ENCODE measurements at regions not wholly inside any gene's neighbourhood (a gene's known extent, or its start where the extent isn't known, plus 50 kb on each side); places are given as distances from the start of the nearest gene placed in this dataset.

- no peak for DNase-seq
Measured at GRCh38 chr10:84798312-84798711, 469.9 kb downstream of the CCSER2 start.

DNA sequence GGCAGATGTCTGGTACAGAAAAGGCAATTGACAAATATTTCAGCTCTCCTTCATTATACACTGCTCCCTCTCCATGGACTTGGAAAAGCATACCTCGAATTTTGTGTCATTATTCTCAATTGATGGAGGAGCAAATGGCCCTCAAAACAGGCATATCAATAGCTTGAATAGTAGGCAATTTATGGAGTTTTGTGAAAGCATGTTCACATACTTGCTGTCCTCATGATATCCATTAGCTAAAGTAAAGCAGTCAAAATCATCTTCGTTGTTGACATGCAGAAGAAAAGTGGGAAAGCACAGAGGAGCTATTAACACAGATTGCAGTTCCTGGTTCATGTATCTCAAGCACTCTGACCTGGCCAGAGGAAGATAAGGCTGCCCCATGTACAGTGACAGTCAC, 472.8 kb downstream of the CCSER2 start:
- no peak for DNase-seq

DNA sequence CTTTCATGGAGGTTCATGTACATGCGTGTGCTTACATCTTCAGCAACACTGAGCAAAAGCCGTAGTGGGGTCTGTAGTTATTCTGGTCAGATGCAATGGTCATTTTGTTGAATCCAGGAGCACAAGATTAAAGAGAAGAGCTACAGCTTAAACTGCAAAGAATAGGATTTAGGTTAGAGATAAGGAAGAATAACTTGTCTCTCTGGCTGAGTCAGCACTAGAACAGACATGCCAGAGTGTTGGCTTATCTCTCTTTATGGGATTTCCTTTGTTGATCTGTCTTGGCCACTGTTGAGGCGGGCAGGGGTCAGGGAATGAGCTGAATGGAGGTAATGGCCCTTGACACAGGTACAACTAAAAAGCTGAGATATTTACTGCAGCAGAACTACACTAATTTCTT, 473.5 kb downstream of the CCSER2 start:
- DNase-seq, result no peak

- no peak for DNase-seq
Measured at GRCh38 chr10:84805149-84805548, 476.8 kb downstream of the CCSER2 start.

DNA sequence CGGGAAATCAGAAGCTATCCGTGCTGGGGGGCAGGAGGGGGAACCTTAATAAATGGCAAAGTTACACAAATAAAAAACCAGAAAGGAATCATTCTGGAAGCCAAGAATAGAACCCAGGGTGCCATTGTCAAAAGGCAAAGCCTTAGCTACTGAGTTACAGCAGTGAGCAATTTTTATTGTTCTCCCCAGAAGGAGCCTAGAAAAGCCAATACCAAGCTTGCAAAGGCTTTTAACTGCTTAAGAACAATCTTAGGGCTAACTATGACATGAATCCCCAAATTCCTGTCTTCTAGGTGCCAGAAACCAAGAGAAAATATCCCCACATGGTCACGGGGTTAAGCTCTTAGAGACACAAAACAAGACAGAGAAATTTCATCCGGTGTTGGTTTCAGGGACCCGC, 482.7 kb downstream of the CCSER2 start:
- no peak for DNase-seq

DNA sequence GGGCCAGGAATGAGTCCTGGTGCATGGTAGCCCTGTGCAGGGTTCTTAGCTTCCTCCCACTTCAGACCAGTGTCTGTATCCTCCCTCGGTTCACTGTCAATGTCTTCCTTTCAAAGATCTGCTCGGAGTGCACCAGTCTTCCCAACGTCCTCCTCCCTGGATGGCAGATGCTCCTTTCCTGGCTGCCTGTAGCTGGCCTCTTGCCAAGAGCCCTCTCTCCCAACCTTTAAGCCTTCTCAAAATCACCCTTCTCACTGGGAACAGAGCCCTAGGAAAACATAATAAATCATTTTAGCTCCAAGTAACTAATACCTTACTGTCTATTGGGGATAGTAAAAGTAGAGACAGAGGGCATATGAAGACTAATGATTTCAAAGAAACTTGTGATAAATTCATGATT, 490.6 kb downstream of the CCSER2 start:
- peak; percentile 39 to 43 for DNase-seq

- DNase-seq, result peak; percentile 5
Measured at GRCh38 chr10:84820120-84820519, 491.7 kb downstream of the CCSER2 start.

DNA sequence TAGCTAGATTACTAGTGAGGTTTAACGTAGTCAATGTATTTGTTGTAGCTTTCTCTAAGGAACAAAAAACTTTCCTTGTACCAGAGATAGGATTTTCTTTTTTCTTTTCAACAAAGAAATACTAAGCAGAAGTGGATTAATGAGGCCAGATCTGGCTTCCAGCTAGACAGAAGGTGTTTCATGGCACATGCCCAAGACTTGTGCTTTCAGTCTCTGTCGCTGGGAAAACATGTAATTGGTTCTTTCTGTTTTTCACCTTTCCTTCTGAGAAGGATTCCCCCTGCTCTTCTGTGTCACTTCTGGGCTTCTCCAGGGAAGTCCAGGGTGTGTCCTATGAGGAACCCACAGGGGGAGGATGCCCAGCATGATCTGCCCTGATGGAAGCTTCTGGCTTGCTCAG, 492.2 kb downstream of the CCSER2 start:
- no peak for DNase-seq

DNA sequence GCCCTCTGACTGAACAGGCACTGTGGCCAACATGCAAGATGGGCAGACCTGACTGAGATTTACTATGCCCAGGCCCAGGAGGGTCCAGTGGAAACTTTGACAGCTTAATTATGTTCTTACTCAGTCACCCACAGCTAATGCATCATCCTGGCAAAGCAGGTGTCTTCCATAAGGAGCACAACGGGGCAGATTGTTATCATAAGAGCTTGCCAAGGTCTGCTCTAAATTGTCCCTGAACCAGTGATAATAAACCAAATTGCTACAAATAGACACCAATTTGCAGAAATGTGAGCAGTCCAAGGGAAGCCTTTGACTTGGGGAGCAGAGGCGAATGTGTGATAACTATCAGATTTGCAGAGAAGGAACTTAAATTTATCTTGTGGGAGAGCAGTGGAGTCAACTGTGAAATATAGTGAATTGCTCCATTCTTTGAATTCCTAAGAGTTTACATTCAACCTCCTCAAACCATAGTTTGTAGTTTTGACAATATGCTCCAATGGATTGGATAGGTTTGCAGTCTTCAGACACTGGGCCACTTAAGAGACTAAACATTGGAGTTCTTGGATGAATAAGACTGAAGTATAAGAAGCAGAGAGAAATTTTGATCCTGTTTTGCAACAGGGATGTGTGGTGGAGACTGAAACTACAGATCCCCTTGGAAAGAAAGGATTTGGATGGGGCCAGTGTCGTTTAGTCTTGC, 494.7 kb downstream of the CCSER2 start:
- no peak for DNase-seq

GRCh38 chr10:84824525-84824924, 496.1 kb downstream of the CCSER2 start:
- no peak for DNase-seq

DNA sequence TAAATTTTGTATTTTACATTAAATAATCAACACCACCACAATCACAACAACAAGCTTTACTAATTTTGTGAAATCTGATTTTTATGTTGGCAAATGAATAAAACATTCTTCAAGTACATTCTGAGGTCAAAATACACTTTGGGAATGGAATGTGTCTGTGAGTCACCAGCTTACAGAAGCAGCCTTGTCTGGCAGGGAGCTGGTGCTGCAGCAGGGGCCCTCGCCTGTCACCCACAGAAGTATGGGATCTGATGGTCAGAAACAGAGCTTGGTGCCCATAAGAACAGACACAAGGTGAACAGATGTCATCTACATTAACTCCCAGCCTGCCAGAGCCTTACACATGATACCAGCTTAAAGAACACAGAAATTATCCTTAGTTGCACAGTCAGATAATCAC, 496.9 kb downstream of the CCSER2 start:
- no peak for DNase-seq

DNA sequence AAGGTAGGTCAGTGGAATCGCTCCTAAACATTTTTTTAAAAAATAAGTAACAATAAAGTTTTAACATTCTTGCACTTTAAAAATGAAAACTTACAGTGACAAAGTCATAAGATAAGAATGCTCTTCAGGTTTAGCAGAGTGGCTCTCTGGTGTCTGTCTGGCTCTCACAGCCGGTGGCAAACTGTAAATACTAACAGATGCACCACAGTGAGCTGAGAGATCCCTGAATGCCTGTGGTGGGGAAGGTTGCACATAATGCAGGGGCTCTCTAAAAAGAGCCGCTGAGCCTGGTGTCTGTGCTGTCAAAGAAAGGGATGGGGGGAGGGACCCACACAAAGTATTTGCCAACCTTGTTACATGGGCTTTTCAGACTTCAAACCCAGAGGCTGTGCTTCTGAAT, 498.3 kb downstream of the CCSER2 start:
- no peak for DNase-seq

- no peak for DNase-seq
Measured at GRCh38 chr10:84829131-84829530, 500.7 kb downstream of the CCSER2 start.

DNA sequence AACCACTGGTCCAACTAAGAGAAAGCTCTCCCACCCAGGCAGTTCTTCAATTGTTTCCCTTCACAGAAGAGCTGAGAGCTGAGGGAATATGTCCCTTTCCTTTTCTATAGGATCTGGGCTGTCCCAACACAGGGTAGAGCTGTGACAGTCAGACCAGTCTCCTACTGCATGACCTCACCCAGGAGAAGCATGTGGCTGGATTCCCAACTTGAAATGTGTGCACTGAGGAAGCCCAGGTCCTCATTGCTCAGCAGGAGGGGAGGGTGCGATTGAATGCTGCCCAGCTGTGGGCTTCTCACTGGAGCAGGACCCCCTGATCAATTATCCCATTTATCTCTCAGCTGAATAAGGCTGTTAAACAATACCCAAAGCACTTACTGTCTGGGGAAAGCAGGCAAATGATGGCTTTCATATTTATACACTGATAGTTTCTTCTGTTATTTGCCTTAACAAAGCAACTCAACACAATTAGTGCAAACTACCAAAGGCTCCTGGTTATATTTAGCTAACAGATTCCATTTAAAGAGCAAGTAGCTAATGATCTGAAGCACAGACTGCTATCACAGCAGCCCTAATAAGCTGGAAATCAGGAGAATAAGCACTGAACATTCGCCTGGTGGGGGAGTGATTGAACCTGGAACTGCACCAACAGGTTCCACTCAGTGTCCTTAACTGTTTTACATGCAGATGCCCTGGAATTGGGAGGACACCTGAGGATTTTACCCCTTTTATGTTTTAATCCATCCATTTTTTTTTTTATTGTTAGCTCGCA, 508.8 kb downstream of the CCSER2 start:
- DNase-seq, result no peak

- no peak for DNase-seq
Measured at GRCh38 chr10:84837877-84838276, 509.5 kb downstream of the CCSER2 start.

DNA sequence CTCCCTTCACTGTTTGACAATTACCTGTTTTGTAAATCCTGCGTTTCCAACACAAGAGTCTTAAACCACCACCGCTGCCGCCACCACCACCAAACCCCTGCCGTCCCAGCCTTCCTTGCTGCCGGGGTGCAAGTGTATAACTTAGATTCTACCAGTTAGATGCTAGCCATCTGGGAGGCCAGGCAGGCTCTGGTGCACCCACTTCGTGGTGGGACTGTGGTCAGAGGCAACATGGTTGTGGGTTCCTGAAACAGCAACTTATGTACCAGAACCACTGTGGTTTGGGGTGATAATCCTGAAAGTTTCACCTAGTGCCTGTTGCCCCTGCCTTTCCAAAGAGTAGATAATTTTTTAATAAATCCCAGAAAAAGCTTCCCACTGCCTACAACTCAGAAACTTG, 510.5 kb downstream of the CCSER2 start:
- DNase-seq, result no peak

DNA sequence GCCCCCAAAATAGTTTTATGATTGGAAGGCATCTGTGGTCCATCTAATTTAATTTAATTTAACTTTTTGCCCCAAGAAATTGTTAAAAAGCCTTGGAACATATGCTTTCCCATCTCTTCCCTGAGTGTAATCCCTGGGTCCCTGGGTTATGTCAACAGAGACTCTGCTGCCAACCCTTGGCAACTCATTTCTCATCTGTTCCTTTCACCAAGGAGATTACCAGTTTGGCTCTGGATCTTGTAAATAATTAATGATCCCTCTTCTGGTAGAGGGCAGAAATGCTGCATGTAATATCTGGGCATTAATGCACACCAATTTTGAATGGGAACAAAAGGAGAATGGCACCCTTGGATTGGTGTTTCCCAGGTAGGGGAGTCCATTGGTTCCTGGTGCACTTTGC, 514.2 kb downstream of the CCSER2 start:
- no peak for DNase-seq

DNA sequence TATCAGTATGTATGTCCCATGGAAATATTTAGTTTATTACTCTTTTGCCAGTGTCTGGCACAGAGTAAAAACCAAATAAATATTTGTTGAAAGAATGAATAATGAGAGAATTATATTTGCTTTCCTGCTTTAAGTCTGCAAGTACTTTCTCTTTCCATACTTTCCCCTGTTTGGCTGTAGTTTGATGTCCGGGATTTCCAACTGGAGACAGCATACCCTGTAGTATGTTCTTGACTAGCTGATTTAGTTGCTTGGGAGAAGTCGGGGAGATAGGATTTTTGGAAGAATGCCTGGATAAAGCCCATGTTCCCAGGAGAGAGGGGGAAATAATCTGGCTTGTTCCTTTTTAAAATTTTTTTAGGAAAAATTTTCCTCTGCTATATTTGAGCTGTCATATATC, 516.1 kb downstream of the CCSER2 start:
- DNase-seq, result no peak

- no peak for DNase-seq
Measured at GRCh38 chr10:84845628-84846261, 517.4 kb downstream of the CCSER2 start.

DNA sequence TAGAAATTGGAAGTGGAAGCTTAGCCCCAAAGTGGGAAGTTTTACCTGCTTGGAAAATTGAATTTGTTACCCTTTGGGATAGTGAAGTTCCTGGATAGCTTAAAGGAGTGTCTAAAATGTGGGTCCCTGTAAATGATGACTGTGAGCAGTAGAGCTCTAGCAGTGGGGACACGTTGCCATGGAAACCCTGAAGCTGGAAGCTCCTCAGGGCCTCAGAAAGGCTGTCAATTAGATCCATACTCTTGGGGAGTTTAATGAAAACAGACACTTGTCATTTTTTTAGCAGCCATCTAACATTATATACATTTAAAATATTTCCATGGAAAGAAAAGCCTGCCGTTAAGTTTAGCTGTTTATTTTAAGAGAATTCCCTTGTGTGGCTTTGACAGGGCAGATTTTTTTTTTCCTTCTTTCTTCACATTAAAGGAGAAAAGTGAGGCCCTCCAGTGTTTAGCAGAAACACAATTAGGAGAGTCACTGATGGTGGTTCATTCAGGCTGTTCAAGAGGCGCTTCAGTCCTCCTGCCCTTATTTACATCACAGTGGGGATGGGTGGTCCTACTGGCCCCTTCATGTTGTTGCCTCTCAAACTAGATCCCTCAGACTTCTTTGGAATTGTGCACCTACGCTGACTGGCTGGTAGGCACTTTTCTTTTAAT, 518.4 kb downstream of the CCSER2 start:
- DNase-seq, result no peak

DNA sequence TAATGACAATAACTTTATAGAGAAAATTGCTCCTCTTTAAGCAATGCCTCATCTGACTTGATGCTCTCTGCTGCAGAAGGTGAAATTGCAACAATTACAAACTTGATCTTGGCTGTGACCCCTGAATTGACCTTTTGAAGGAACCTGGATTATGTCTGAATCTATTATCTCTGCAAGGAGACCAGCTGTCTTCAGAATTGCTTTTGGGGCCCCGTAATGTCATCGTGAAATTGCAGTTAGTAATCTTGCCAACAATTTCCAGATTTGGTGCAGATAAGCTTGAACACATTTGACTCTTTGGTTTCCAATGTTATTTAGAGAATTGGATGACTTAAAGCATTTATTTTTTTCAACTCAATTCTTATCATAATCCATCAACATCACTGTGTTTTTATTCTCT, 520.6 kb downstream of the CCSER2 start:
- DNase-seq, result no peak

DNA sequence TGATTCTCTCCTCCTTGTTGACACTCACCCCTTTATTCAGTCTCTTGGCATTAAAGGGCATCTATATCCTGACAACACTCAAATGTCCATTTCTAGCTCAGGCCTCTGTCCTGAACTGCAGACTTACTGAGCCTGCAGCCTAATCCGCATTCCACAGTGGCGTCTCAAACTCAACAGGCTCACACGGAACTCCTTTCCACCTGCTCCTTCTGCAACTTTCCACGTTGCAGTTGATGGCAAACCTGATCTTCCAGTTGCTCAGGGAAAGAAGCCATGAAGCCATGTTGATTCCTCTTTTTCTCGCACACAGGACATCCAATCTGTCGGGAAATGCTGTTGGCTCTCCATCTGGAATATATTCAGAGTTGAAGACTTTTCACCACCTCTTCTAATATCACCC, 522.4 kb downstream of the CCSER2 start:
- DNase-seq, result no peak

DNA sequence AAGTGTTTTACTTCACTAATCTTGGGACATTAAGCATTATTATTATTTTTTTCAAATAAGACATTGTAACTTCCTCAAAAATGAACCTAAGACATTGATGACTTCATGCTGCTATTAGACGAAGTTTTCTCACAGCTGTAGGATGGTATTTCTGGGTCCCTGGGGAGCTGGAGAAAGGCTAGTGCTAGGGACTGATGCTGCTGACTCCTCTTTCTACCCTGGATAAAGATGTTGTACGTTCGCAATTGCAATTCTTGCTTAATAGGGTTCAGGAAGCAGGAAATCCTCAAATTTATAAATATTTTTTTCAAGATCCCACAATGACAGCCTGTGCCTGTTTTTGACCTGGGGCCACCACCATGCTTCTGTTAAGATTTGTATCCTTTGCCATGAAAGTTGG, 526.0 kb downstream of the CCSER2 start:
- DNase-seq, result no peak

- DNase-seq, result no peak
Measured at GRCh38 chr10:84860855-84861254, 532.5 kb downstream of the CCSER2 start.

Measured in NCI-H187 (cell line).